Activated T-cell treated with anti-CD3 and anti-CD28 coated beads, Interleukin-2, amount 50 U/mL, for 1 hour (primary cell): ENCODE measurements at regions not wholly inside any gene's neighbourhood (a gene's known extent, or its start where the extent isn't known, plus 50 kb on each side); places are given as distances from the start of the nearest gene placed in this dataset.
"Not testable (repeated sequence)": the region's sequence is repeated elsewhere in the genome, so short reads cannot be mapped to it uniquely, and the experiment has no call there.

Experiments used
- DNase-seq: peaks from one replicate; pipeline ENCODE4 v3.0.0-alpha.2; 2020

DNA sequence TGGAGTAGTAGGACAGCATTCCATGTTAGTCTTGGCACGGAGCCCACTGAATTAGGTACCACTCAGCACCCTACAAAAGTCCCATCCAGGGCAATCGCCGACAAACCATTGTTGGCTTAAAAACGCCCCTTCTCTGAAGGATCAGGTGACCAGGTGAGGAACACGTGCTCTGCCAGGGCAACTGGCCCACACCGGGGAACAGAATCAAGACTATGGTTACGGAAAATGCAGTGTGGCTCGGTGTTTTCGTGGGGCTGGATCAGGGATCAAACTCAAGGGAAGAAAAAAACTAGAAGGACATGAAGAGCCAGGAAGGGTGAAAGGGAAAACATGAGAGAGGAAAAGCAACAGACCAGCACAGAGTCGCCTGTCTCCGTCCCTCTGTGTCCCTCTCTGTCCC, 177.8 kb upstream of the ARID1B start:
- no peak for DNase-seq

DNA sequence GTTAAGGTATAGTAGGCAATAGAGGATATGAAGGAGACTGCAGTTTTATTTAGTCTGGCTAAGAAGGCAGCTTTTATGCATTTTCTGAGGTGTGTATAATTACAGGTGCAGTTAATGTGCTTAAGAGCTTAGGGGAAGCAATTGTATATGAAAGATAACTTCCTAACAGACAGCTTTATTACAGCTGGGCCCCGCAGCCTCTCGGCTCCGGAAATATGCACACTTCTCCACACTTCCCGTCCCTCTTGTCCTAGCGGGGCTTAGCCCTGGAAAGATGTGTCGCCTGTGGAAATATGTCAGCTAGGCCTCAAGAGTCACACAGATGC, 178.4 kb upstream of the ARID1B start:
- no peak for DNase-seq

DNA sequence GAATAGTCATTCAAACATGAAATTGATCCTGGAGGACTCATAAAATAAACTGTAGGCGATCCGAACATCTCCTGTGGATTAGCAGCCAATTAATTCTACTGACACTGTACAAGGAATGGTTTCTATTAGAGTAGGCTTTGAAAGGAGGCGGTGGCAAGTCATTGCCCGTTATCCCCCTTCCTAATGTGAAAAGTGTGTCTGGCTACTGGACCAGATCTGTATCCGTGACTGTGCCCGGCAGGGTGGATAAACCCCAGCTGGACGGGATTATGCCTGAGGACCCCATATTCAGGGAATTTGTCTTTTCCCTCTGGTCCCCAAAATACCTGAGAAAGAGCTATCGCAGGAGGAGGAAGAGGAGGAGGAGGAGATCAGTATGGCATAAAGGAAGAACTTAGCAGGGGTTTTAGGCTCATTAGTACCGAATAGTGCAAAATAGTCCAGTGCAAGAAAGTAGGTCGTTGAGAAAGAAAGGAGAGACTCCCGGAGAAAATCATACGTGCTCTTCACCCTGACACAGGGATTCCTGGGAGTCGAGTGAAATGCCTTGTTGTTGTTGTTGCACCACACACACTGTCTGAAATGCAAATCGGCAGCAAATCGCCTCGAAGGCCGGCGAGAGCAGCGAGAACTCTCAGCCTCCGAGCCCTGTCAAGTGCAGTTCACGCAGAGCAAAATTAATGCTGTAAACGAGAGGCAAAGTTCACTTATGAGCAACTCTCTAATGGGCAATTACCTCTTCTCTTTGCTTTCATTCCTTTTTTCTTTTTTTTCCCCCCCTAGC, 178.9 kb upstream of the ARID1B start:
- no peak for DNase-seq

DNA sequence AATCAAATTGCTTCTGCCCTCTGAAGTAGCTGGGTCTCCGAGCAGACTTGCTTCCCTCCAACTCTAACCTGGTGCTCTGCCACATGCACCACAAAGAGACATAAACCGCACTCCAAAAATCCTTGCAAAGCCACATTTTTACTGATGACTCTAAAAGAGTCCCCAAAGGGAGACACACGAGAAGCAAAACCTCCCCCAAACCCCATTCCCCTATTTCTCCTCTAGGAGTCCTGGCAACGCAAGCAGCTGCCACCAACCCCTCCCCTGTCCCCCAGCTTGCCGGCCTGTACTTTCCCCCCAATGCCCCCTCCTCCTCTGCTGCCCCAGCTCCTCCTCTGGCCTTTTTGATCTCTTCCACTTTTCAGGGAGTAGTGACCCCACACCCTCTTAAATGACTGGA, 180.1 kb upstream of the ARID1B start:
- DNase-seq: no peak

DNA sequence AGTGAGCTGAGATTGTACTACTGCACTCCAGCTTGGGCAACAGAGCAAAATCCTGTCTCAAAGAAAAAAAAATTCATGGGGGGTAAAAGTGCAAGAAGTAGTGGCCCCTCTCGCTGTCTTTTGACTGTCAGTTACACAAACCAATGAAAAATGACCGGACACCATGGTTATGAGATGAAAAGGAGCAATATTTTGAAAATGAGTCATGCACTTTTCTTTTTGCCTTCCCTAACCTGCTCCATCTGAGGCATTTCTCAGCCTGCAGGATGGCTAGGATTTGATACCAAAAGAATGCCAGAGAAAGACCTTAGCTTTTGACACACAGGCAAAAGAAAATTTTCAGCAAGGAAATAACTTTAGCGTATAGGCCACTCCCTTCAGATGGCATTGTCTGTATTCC, 181.7 kb upstream of the ARID1B start:
- no peak for DNase-seq

DNA sequence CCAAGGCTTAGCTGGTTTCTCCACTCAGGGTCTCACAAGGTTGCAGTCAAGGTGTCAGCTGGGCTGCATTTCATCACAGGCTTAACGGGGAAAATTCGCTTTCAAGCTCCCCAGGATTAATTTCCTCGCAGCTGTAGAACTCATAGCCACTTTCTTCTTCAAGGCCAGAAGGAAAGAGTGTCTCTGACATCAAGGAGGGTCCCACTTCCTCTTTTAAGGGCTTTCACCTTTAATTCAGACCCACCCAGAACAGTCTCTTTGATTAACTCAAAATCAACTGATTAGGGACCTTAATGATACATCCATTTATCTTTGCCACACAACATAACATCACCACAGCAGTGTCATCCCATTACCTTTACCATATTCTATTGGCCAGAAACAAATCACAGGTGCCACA, 183.3 kb upstream of the ARID1B start:
- DNase-seq: no peak

DNA sequence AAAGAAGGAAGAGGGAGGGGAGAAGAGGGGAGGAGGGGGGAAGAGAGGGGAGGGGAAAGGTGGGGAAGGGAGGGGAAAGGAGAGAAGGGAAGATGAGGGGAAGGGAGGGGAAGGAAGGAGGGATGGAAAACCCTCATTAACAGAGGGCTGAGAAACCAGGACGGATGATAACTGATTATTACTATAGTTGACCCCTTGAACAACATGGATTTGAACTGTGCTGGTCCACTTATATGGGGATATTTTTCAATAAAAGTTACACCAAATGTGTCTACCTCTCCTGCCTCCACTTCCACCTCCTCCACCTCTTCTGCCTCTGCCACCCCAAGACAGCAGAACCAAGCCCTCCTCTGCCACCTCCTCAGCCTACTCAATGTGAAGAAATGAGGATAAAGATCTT, 184.1 kb upstream of the ARID1B start:
- no peak for DNase-seq

DNA sequence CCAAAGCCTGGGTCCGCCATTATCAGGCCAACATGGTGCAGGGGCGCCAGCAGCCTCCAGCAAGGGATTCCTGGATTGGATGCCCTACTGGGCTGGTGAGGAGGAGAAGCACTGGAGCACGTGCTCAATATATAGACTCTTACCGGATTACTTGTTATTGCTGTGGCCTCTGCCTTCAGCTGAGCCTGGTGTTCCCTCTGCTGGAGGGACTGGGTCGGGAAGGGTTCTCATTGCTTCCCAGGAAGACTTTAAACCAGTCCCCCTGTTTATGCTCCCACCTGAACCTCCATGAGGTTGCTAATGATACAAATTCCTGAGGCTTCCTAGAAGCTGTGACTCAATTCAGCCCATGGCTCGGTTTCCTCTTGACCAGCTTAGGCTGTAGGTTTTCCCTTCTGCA, 186.7 kb upstream of the ARID1B start:
- no peak for DNase-seq

DNA sequence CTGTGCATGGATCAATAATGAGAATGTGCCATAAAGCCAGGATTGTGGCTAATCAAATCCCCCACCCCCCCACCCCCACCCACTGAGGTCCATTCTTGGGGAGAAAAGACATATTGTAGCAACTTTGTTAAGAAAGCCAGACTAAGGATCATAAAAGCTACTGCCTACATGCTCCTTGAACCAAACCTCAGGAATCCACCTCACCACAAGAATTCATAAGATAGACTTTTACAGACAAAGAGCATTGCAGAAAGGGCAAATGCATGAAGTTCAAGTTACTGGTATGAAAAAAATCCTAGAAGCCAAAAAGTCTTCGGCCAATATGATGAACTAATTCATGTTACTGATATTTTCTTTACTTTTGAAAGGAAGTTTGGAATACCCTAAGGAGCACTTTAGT, 187.9 kb upstream of the ARID1B start:
- DNase-seq: no peak

DNA sequence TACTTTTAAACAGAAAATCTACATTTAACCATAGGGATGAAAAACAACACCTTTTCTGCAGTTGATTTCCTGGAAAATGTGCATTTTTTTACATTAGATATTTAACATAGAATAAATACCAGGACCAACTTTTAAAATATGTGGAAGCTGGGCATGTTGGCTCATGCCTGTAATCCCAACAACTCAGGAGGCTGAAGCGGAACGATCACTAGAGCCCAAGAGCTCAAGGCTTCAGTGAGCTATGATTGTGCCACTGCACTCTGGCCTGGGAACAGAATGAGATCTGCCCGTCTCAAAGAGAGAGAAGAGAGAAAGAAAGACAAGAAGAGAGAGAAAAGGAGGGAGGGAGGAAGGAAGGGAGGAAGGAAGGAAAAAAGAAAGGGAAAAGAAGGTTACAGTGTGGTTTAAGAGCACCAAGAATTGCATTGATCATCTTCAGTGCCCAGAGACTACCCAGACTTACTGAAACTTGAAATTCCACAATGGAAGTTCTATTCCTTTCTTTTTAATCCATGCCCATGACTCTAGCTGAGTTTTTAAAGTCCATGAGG, 189.4 kb upstream of the ARID1B start:
- no peak for DNase-seq

DNA sequence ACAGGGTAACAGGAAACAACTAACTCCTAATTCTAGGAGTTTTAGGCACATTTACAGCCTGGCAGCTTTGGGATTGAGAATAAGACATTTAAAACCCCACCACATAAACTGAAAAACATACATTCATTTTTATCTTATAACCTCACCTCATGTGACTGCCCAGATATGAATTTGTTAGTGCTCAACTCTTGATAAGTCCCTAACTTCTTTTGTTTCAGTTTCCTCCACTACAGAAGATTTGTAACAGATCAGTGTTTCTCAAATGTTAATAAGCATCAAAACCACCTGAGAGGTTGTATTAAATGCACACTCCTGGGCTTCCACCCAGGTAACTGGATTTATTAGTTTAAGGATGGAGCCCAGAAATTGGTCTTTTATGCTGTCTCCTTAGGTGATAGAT, 190.1 kb upstream of the ARID1B start:
- DNase-seq: no peak

DNA sequence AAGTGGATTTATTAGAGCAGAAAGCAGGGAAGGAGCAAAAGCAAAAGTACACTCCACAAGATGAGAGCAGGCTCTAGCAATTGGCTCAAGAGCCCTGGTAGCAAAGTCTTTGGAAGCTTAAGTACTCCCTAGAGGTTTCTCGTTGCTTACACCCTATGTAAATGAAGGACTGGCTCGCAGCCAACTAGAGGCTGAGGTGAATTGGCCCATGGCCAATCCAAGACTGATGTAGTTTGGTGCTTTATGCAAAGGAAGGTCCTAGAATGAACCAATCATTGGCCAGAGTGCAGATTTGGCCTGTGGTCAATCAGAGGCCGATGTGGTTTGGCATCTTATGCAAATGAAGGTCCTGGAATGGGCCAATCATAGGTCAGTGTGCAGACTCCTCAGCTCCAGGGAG, 191.3 kb upstream of the ARID1B start:
- no peak for DNase-seq

DNA sequence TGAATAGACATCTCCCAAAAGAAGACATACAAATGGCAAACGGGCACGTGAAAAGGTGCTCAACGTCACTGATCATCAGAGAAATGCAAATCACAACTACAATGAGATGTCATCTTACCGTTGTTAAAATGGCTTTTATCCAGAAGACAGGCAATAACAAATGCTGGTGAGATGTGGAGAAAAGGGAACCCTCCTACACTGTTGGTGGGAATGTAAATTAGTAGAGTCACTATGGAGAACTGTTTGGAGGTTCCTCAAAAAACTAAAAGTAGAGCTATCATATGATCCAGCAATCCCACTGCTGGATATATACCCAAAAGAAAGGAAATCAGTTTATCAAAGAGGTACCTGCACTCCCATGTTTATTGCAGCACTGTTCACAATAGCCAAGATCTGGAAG, 193.1 kb upstream of the ARID1B start:
- DNase-seq: not testable (repeated sequence)

DNA sequence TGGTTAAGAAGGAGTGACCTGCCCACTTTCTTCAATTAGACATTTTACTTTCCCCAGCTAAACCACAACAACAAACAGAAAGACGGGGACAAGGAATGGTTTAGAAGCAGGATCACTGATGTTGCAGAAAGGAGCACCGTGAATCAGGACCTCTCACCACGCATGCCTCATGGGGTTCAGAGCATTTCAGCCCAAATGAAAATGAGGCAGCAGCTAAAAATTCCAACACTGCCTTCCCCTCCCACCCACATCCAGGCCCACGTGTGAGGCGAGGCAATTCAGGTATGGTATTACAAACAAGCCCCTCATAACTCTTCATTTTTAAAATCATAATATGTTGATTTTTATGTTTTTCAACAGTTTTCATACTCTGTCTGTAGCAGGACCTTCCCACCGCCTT, 194.1 kb upstream of the ARID1B start:
- DNase-seq: no peak

DNA sequence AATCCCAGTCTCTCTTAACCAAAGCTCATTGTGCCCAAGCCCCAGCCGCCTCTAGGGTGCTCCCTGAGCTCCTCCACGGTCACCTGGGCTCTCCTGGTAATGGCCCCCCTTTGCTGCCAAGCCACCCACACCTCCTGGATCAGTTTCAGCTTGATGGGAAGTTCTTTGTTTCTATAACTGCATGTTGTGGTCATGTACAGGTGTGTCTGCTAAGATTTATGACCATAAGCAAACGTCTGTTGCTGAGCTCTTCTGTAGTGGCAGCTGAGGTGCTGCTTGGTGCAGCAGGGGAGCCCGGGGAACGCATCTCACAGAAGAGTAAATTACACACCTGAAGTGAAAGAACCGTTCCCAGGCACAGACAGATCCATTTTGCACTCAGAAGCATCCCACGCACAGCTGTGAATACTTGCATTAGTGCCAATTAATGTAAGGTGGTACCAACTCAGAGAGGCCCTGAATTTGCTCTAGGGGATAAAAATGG, 194.6 kb upstream of the ARID1B start:
- DNase-seq: no peak

DNA sequence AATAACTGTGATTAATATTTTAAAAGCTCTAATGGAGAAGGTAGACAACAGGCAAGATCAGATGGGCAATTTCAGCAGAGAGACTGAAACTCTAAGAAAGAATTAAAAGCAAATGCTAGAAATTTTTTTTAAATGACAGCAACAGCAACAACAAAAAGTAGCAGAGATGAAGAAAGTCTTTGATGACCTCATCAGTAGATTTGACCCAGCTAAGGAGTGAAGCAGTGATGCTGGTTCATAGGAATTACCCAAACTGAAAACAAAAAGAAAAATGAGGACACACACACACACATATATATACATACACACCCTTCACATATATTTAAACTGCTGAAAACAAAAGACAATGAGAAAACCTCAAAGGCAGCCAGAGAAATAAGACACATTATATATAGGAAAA, 197.6 kb upstream of the ARID1B start:
- no peak for DNase-seq

DNA sequence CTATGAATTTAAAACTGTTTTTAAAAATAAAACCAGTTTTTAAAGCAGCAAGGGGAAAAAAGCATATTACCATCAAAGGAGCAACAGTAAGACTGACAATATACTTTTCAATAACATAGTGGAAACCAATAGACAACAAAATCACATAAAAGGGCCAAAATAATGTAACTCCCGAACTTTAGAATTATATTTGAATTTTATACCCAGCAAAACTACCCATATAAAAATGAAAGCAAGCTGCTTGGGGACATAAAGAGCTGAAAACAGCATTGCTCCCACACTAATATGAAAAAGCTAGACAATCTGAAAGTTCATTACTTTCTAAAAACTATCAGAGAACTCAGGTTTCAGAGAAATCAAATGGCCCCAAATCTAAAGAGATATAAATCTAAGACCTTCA, 199.4 kb upstream of the ARID1B start:
- no peak for DNase-seq

DNA sequence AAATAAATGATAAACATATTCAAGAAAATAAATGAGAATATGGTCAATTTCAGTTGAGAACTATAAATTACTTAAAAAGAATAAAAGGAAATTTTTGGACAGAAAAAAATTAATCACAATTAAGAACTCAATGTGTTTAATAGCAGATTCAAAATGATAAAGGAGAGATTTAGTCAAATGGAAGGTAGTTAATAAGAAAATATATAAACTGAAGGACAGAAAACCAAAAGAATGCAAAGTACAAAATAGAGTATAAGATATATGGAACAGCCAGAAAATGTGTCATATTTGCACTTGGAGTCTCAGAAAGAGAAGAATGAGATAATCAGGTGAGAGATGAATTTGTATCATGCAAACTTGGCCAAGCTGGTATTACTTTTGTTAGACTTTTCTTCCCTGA, 201.8 kb upstream of the ARID1B start:
- no peak for DNase-seq

DNA sequence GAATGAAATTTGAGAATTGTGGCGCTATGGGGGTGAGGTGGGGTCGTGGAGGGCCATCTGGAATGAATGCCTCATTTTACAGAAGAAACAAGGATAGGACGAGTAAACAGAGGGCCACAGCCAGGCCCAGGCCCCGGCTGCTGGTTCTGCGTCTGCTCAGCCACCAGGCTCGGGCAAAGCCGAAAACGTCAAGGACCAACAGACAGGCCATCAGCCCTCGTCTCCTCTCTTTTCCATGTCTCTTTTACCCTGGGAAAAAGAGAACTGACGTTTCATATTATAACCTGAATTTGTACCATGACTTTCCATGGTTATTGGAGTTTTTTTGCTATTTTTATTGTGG, 212.4 kb upstream of the ARID1B start:
- DNase-seq: no peak

DNA sequence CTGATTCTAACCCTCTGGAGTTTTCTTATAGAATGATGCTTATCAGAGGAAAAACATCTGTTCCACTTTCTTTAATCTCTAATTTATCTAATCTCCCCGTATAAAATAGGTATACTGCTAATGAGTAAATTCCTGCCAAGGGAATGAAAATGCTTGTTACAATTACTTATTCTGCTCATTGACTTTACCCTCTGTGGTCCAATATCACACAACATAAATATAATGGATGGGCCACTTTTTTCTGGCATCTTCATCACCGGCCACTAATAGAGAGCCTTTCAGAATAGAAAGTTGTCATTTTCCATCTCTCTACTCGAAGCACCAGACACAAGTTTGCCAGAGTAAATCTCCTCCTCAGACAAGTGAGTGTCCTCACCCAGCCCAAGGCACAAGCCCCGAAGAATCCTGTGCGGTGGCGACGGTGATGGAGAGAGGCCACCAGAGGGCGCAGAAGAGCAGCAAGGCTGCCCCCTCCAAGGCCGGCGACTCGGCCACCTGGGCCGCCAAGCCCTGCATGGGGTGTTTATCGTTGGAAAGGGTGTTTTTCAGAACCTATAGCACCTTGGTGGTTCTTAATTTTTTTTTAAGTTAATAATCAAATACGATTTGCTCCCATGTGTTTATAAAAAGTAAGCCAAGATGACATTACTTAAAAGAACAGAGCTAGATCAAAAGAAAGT, 212.9 kb upstream of the ARID1B start:
- peak; percentile 78 for DNase-seq

DNA sequence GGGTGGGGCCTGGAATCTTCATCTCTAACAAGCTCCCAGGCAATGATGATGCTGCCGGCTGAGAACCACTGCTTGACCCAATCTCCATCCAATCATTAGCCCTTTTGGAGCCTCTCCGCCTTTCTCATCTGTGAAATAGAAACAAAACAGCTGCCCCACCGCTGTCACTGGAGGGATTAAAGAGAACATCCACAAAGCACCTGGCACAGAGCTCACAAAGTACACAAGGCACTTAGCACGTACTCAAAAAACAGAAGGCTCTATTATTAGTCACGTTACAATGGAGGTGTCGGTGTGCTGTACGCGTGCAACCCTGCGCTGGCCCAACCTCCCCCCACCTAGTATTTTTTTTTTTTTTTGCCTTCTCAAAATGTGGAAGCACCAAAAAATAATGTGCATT, 213.5 kb upstream of the ARID1B start:
- no peak for DNase-seq

DNA sequence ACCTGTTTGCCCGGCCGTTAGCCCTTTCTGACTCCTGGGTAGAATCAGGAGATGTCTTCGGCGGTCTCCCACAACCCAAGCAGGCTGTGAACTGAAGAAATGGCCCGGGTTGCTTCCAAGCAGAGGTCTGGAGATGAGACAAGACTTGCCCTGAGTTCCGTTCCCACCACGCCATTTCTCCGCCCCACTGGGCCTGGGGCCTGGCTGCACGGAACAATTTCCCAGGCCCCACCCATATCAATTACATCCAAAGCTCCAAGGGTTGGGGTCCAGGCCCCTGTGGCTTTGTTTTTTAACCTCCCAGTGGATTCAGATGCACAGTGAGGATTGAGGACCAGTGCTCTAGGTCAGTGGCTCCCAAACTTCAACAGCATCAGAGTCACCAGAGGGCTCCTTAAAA, 214.5 kb upstream of the ARID1B start:
- DNase-seq: no peak

DNA sequence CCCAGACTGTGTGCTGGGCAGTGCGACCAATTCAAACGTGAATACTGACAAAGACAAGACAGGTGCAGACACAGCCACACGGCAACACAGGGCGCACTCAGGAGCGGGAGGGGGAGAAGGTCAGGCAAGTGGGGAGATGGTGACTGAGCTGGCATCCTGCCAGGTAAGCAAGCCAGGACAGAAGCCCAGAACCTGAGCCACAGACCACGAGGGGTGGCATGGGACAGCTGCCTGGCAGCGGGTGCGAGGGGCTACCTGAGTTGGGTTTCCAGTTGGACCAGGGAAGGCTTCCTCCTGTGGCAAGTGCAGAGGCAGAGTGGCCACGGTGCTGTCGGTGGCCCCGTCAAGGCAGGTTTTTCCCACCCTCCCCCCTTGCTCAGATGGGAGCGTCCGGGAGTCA, 215.2 kb upstream of the ARID1B start:
- DNase-seq: no peak

DNA sequence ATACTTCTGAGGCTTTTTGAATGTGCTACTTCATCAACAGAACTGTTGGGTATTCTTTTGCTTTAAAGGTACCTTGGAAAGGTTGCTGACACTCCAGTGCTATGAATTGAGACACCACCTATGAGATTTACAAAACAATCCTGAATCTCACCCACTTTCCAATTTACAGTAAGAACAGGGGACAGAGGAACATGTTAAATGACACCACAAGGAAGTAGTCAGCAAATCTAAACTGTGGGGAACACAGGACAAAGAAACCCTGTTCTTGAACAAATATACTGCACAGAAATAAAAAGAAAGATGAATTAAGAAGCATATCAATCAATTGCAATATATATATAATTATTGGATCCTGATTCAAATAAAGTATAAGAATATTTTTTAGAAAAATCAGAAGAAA, 216.7 kb upstream of the ARID1B start:
- no peak for DNase-seq

DNA sequence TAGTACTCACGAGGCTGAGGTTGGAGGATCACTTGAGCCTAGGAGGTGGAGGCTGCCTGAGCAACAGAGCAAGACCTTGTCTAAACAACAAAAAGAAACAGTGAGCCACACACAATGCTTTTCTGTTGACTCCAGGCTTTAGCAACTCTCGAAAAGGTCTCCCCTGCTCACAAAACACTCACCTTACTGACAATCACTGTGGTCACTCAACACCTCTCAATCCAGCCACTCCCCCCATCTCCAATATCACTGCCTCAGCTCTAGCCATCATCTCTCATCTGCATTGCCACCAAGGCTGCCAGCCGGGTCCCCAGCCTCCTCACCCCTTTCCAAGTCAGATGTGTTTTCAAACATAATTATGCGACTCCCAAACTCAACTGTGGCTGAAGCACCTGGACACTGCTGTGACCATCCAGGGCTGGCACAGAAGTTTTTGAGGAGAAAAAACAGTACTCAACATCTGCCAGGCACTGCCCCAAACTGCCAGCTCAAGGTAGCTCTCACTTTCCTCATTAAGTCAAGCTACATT, 218.0 kb upstream of the ARID1B start:
- no peak for DNase-seq
